ENCODE measurements at regions not wholly inside any gene's neighbourhood (a gene's known extent, or its start where the extent isn't known, plus 50 kb on each side); places are given as distances from the start of the nearest gene placed in this dataset.
"Not testable (repeated sequence)": the region's sequence is repeated elsewhere in the genome, so short reads cannot be mapped to it uniquely, and the experiment has no call there.

- in situ Hi-C loops (cut with HindIII; ENCODE audit: low sequenced_read_pairs) = no loop called here
Observed at GRCh38 chr6:139531148-139532115, 157.0 kb upstream of the CITED2 start.

GRCh38 chr6:139530561-139530960 is 156.1 kb upstream of the CITED2 start:
- in situ Hi-C loops (cut with HindIII; ENCODE audit: low sequenced_read_pairs) = no loop called here

GRCh38 chr6:139529420-139529819 is 155.0 kb upstream of the CITED2 start:
- in situ Hi-C loops (cut with HindIII; ENCODE audit: low sequenced_read_pairs) = no loop called here

DNA sequence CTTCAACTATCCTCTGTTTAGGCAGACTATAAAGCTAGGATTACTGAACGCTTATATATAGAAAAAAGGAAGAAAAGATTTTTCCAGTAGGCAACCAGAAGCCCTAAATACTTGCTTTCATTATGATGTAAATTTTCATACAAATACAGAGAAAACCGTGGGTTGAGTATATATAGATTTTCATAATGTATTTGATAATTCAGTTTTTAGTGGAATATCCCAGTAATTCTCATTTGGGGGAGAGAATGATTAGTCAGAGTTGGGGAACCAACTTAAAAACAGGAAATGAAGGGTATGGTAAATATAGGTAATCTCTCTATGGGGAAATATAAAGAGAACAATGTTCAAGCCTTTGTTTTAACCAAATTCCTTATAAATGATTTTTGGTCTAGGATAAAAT is 154.0 kb upstream of the CITED2 start:
- in situ Hi-C loops (cut with HindIII; ENCODE audit: low sequenced_read_pairs) = no loop called here

- in situ Hi-C loops (cut with HindIII; ENCODE audit: low sequenced_read_pairs) = no loop called here
Observed at GRCh38 chr6:139525415-139525814, 151.0 kb upstream of the CITED2 start.

DNA sequence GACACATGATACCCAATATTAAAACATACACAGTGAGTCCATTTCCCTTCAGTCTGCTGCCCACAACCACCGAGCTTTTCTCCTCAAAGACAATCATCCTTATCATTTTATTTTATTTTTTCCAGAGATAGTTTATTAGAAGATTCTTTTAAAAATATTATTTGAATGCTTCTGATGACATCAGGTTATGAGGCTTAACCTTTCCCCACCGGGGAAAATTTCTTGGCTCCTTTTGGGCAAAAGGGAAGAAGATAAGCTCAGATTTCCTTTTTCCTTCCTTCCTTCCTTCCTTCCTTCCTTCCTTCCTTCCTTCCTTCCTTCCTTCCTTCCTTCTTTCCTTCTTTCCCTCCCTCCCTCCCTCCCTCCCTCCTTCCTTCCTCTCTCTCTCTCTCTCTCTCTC is 149.5 kb upstream of the CITED2 start:
- in situ Hi-C loops (cut with HindIII; ENCODE audit: low sequenced_read_pairs) = no loop called here

DNA sequence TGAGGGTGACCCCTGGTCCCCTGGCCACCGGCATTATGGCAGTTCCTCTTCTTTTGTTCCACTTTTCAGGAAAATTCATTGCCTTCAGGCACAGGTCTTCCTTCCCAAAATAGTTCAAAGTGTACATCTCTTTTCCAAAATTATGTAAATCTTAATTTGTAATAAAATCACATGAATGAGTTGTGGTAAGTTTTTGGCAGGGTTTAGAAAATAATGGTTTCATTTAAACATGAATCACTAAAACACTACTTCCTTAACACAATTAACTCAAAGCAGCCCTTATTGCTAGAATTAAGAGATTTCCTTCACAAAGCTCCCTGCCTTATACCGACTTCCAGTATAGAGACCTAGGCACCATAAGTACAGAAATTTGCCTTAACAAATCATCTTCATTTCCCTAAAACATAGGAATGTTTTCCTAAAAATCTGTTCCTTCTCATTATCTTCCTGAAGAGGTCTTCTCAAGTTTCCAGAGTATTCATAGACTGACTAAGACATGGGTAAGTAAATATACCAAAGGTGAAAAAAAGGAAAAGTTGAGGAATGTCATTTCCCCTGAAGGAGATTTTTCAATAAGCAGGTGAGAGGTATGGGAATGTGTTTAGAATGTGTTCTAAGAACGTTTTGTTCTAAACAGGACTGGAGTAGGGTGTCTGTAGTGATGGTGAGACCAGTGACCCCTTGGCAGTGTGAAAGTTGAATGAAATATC is 148.2 kb upstream of the CITED2 start:
- in situ Hi-C loops (cut with HindIII; ENCODE audit: low sequenced_read_pairs) = no loop called here

DNA sequence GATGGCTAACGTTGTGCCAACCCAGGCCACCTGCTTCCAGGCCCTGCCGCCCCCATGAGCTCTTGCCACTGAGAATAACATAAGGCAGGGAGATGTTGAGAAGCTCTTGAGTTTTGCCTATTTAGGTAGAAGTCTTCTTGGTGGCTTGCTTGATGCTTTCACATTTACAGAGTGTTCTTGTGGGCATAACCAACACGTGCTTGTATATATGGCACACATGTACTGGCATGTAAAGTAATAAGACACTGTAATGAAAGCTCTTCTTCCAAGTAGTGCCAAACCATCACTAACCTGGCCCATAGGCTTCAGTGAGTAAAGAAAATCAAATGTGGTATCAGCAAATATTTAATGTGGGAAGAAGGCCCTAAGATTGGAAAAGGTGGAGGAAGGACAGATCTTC is 146.9 kb upstream of the CITED2 start:
- in situ Hi-C loops (cut with HindIII; ENCODE audit: low sequenced_read_pairs) = no loop called here

DNA sequence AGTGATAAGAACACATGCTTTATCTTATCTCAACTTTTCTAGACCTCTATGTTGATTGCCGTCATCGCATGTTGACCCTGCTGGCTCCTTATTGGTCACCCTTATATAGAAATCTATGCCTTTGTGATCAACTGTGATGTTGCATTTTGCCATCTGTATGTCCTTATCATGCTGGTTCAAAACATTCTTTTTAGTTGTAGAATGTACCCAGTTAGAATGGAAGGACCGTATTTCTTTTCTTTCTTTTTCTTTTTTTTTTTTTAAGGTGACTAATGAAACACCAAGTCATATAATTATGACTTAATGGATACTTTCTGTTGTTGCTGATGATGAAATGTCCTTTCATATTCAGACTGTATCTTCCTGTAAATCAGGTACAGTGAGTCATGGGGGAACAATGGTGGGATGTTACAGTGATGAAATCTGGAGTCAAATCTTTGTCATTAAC is 145.9 kb upstream of the CITED2 start:
- in situ Hi-C loops (cut with HindIII; ENCODE audit: low sequenced_read_pairs) = no loop called here

GRCh38 chr6:139519571-139520031 is 145.2 kb upstream of the CITED2 start:
- in situ Hi-C loops (cut with HindIII; ENCODE audit: low sequenced_read_pairs) = no loop called here

GRCh38 chr6:139519097-139519496 is 144.6 kb upstream of the CITED2 start:
- in situ Hi-C loops (cut with HindIII; ENCODE audit: low sequenced_read_pairs) = no loop called here

DNA sequence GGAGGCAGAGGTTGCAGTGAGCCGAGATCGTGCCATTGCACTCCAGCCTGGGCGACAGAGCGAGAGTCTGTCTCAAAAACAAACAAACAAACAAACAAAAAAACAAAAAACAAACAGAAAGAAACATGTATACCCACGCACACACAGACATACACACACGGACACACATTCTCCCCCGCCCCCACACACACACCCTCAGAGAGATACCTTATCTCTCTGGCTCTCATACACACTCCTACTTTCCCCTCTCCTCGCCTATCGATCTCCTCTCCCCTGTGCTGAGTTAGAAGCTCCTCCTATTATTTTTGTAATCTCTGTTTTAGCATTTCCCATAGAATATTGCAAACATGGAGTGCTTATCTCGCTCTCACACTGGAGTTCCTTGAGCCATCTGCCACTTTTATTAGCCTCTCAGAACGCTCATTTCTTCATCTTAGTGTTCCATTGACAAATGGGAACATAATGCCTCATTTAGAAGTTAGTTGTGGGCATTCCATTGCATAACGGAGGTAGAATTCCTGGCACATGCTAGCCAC is 144.2 kb upstream of the CITED2 start:
- in situ Hi-C loops (cut with HindIII; ENCODE audit: low sequenced_read_pairs) = no loop called here

DNA sequence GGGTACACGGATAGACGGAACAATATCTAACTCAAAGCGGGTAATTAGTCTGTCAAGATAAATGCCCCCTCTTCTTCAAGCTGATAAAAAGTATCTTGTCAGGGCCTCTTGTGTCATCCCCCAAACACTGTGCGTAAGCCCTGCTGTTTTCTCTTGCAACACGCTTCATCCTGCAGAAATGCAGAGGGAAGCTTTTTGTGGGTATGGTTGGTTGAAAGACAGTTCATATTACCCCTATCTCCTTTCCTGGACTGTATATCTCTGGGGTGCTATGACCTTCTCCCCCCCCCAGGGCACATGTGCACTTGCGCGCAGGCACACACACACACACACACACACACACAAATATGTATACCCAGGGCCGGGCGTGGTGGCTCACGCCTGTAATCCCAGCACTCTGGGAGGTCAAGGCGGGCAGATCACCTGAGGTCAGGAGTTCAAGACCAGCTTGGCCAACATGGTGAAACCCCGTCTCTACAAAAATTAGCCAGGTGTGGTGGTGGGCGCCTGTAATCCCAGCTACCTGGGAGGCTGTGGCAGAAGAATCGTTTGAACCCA is 143.6 kb upstream of the CITED2 start:
- in situ Hi-C loops (cut with HindIII; ENCODE audit: low sequenced_read_pairs) = not testable (repeated sequence)

- in situ Hi-C loops (cut with HindIII; ENCODE audit: low sequenced_read_pairs) = no loop called here
Observed at GRCh38 chr6:139515511-139515910, 141.1 kb upstream of the CITED2 start.

GRCh38 chr6:139514819-139515218 is 140.4 kb upstream of the CITED2 start:
- in situ Hi-C loops (cut with HindIII; ENCODE audit: low sequenced_read_pairs) = no loop called here

DNA sequence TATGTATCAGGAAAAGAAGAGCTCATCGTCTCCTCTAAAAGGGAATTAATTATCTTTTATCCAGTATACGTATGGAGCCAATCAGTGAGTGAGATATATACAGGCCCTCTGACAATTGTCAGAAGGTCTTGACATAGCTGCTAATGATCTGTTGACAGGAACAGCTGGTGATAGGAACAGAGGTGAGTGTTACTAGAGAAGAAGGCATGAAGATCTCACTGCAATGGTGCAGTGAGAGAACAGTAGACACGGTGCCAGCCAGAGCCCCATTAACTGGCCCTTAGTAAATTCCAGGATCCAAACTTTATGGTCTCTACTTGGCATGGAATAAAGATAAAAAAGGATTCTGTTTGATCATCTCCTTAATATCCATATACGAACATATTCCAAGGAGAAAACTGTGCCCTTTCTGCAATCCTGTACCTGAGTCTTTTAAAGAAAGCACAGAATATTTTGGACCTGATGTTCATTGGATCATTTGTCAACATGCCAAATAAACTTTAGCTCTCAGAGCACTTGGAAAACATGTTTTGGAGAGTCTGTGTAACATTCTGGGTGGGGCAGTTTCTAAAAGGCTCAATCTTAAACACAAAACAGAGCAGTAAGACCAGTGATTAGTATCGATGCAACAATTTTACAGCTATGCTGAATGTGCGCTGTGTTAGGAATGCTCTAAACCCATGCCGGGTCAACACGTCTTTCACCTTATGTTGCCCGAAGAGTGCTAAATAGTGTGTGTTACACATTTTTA is 135.8 kb upstream of the CITED2 start:
- in situ Hi-C loops (cut with HindIII; ENCODE audit: low sequenced_read_pairs) = no loop called here

DNA sequence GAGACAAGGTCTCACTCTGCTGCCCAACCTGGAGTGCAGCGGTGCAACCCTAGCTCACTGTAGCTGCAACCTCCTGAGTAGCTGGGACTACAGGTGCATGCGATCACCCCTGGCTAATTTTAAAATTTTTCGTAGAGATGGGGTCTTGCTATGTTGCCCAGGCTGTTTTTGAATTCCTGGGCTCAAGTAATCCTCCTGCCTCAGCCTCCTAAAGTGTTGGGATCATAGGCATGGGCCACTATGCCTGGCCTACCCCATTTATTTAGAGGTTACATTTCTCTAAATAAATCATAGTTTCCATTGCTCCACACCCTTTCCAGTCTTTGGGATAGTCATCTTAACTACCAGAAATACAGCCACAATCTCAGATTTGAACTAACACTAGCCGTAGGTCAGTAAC is 134.7 kb upstream of the CITED2 start:
- in situ Hi-C loops (cut with HindIII; ENCODE audit: low sequenced_read_pairs) = no loop called here

- in situ Hi-C loops (cut with HindIII; ENCODE audit: low sequenced_read_pairs) = no loop called here
Observed at GRCh38 chr6:139508576-139508975, 134.1 kb upstream of the CITED2 start.

DNA sequence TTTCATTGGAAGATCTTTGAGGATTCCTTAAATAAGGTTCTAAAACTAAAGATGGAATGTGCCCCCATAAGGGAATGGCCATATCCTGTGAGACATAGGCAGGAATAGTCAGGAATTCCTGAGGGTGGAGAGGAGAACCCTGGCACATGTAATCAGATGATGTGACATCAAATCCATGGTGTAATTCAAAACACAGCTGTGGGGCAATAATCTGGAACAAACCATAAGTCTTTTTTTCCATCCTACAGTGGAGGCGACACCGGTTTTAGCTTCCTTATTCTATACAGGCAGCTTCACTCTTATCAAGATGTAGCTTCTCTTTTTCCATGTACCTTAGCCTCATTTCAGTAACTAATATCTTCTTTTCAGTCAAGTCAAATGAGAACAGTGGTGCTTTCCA is 133.6 kb upstream of the CITED2 start:
- in situ Hi-C loops (cut with HindIII; ENCODE audit: low sequenced_read_pairs) = no loop called here

DNA sequence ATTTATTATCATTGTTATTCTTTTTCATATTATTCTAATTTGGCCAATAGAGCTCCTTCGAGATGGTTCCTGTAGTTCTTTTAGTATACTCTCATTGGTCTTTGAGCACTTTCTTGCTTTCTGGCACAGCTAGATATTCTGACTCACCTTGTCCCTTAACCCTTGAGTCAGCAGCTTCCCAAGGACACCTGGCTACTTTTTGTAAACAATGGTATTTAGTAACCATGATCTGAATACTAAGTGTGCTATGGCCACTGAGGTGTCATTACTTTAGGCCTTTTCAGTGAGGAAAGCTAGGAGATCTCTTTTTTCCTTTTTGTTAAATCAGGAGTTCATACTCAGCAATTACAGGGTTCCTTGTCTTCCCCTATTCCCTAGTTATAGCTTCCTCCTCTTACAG is 126.5 kb upstream of the CITED2 start:
- in situ Hi-C loops (cut with HindIII; ENCODE audit: low sequenced_read_pairs) = no loop called here

- in situ Hi-C loops (cut with HindIII; ENCODE audit: low sequenced_read_pairs) = no loop called here
Observed at GRCh38 chr6:139498715-139499114, 124.3 kb upstream of the CITED2 start.

All from DLD1 (cell line).